ENCODE measurements at regions not wholly inside any gene's neighbourhood (a gene's known extent, or its start where the extent isn't known, plus 50 kb on each side); places are given as distances from the start of the nearest gene placed in this dataset.
A peak's percentile ranks its signal among the peaks of the same experiment; 100 is the strongest.

- H3K9me3 ChIP-seq (ENCODE audit: control insufficient read depth in 1 of 2, low read length in 2 of 2), result no peaks in the 10 kb centered on the region
- H3K9ac ChIP-seq (ENCODE audit: low read depth in 1 of 2, low read length in 2 of 2), result no peak overlapping the region
- H3K36me3 ChIP-seq (ENCODE audit: control insufficient read depth in 1 of 2, insufficient read depth in 2 of 2, low read length in 2 of 2), result peaks cover 0 to 4% of the 10 kb centered on the region in 2 donors
- H3K27me3 ChIP-seq (ENCODE audit: control insufficient read depth in 1 of 2, insufficient read depth in 2 of 2, low read length in 2 of 2), result no peaks in the 10 kb centered on the region
- H3K4me3 ChIP-seq (ENCODE audit: low read depth in 1 of 2, low read length in 2 of 2), result no peak overlapping the region
- no peak overlapping the region for H3K27ac ChIP-seq (ENCODE audit: low read depth, low read length)
- no peaks in the 10 kb centered on the region for H3K4me1 ChIP-seq (ENCODE audit: control insufficient read depth in 1 of 2, insufficient read depth in 2 of 2, low read length in 2 of 2)
Measured at GRCh38 chrX:10077425-10078188, 79.2 kb upstream of the CLCN4 start.

- H3K9me3 ChIP-seq (ENCODE audit: control insufficient read depth in 1 of 2, low read length in 2 of 2), result no peaks in the 10 kb centered on the region
- H3K36me3 ChIP-seq (ENCODE audit: control insufficient read depth in 1 of 2, insufficient read depth in 2 of 2, low read length in 2 of 2), result peaks cover 0 to 4% of the 10 kb centered on the region in 2 donors
- H3K4me1 ChIP-seq (ENCODE audit: control insufficient read depth in 1 of 2, insufficient read depth in 2 of 2, low read length in 2 of 2), result peaks cover 0 to 4% of the 10 kb centered on the region in 2 donors
- H3K27ac ChIP-seq (ENCODE audit: low read depth, low read length), result no peak overlapping the region
- no peak overlapping the region for H3K4me3 ChIP-seq (ENCODE audit: low read depth in 1 of 2, low read length in 2 of 2)
- H3K9ac ChIP-seq (ENCODE audit: low read depth in 1 of 2, low read length in 2 of 2), result no peak overlapping the region
- H3K27me3 ChIP-seq (ENCODE audit: control insufficient read depth in 1 of 2, insufficient read depth in 2 of 2, low read length in 2 of 2), result no peaks in the 10 kb centered on the region
Measured at GRCh38 chrX:10078266-10078665, 78.5 kb upstream of the CLCN4 start.

GRCh38 chrX:10079231-10079630, 77.5 kb upstream of the CLCN4 start:
- H3K27me3 ChIP-seq (ENCODE audit: control insufficient read depth in 1 of 2, insufficient read depth in 2 of 2, low read length in 2 of 2), result no peaks in the 10 kb centered on the region
- H3K36me3 ChIP-seq (ENCODE audit: control insufficient read depth in 1 of 2, insufficient read depth in 2 of 2, low read length in 2 of 2), result peaks cover 0 to 4% of the 10 kb centered on the region in 2 donors
- no peak overlapping the region for H3K9ac ChIP-seq (ENCODE audit: low read depth in 1 of 2, low read length in 2 of 2)
- no peak overlapping the region for H3K27ac ChIP-seq (ENCODE audit: low read depth, low read length)
- H3K4me3 ChIP-seq (ENCODE audit: low read depth in 1 of 2, low read length in 2 of 2), result no peak overlapping the region
- H3K4me1 ChIP-seq (ENCODE audit: control insufficient read depth in 1 of 2, insufficient read depth in 2 of 2, low read length in 2 of 2), result peaks cover 0 to 6% of the 10 kb centered on the region in 2 donors
- H3K9me3 ChIP-seq (ENCODE audit: control insufficient read depth in 1 of 2, low read length in 2 of 2), result no peaks in the 10 kb centered on the region

- no peak overlapping the region for H3K9ac ChIP-seq (ENCODE audit: low read depth in 1 of 2, low read length in 2 of 2)
Measured at GRCh38 chrX:10083809-10084208, 73.0 kb upstream of the CLCN4 start.

GRCh38 chrX:10085223-10085622, 71.6 kb upstream of the CLCN4 start:
- Histone ChIP-seq H3K27ac (ENCODE audit: low read depth, low read length) (no peak overlapping the region), H3K4me3 (ENCODE audit: low read depth in 1 of 2, low read length in 2 of 2) (no peak overlapping the region), H3K36me3 (ENCODE audit: control insufficient read depth in 1 of 2, insufficient read depth in 2 of 2, low read length in 2 of 2) (peaks cover 0 to 4% of the 10 kb centered on the region in 2 donors), H3K9ac (ENCODE audit: low read depth in 1 of 2, low read length in 2 of 2) (no peak overlapping the region), H3K27me3 (ENCODE audit: control insufficient read depth in 1 of 2, insufficient read depth in 2 of 2, low read length in 2 of 2) (no peaks in the 10 kb centered on the region), H3K9me3 (ENCODE audit: control insufficient read depth in 1 of 2, low read length in 2 of 2) (no peaks in the 10 kb centered on the region), H3K4me1 (ENCODE audit: control insufficient read depth in 1 of 2, insufficient read depth in 2 of 2, low read length in 2 of 2) (peaks cover 0 to 6% of the 10 kb centered on the region in 2 donors)

More at GRCh38 chrX:10083809-10084208, 73.0 kb upstream of the CLCN4 start:
- Histone ChIP-seq H3K9me3 (ENCODE audit: control insufficient read depth in 1 of 2, low read length in 2 of 2) (no peaks in the 10 kb centered on the region), H3K36me3 (ENCODE audit: control insufficient read depth in 1 of 2, insufficient read depth in 2 of 2, low read length in 2 of 2) (peaks cover 0 to 4% of the 10 kb centered on the region in 2 donors), H3K4me1 (ENCODE audit: control insufficient read depth in 1 of 2, insufficient read depth in 2 of 2, low read length in 2 of 2) (peaks cover 0 to 6% of the 10 kb centered on the region in 2 donors), H3K27ac (ENCODE audit: low read depth, low read length) (peak overlapping the region; percentile 10), H3K4me3 (ENCODE audit: low read depth in 1 of 2, low read length in 2 of 2) (no peak overlapping the region), H3K27me3 (ENCODE audit: control insufficient read depth in 1 of 2, insufficient read depth in 2 of 2, low read length in 2 of 2) (no peaks in the 10 kb centered on the region)

- no peaks in the 10 kb centered on the region for H3K9me3 ChIP-seq (ENCODE audit: control insufficient read depth in 1 of 2, low read length in 2 of 2)
- peaks cover 0 to 6% of the 10 kb centered on the region in 2 donors for H3K4me1 ChIP-seq (ENCODE audit: control insufficient read depth in 1 of 2, insufficient read depth in 2 of 2, low read length in 2 of 2)
- no peaks in the 10 kb centered on the region for H3K27me3 ChIP-seq (ENCODE audit: control insufficient read depth in 1 of 2, insufficient read depth in 2 of 2, low read length in 2 of 2)
- H3K9ac ChIP-seq (ENCODE audit: low read depth in 1 of 2, low read length in 2 of 2), result no peak overlapping the region
- H3K36me3 ChIP-seq (ENCODE audit: control insufficient read depth in 1 of 2, insufficient read depth in 2 of 2, low read length in 2 of 2), result no peaks in the 10 kb centered on the region
- H3K27ac ChIP-seq (ENCODE audit: low read depth, low read length), result no peak overlapping the region
- H3K4me3 ChIP-seq (ENCODE audit: low read depth in 1 of 2, low read length in 2 of 2), result no peak overlapping the region
Measured at GRCh38 chrX:10086676-10087075, 70.1 kb upstream of the CLCN4 start.

- H3K36me3 ChIP-seq (ENCODE audit: control insufficient read depth in 1 of 2, insufficient read depth in 2 of 2, low read length in 2 of 2), result no peaks in the 10 kb centered on the region
- H3K4me3 ChIP-seq (ENCODE audit: low read depth in 1 of 2, low read length in 2 of 2), result no peak overlapping the region
- H3K27me3 ChIP-seq (ENCODE audit: control insufficient read depth in 1 of 2, insufficient read depth in 2 of 2, low read length in 2 of 2), result no peaks in the 10 kb centered on the region
- peaks cover 0 to 6% of the 10 kb centered on the region in 2 donors for H3K4me1 ChIP-seq (ENCODE audit: control insufficient read depth in 1 of 2, insufficient read depth in 2 of 2, low read length in 2 of 2)
- H3K9me3 ChIP-seq (ENCODE audit: control insufficient read depth in 1 of 2, low read length in 2 of 2), result no peaks in the 10 kb centered on the region
- no peak overlapping the region for H3K9ac ChIP-seq (ENCODE audit: low read depth in 1 of 2, low read length in 2 of 2)
- H3K27ac ChIP-seq (ENCODE audit: low read depth, low read length), result no peak overlapping the region
Measured at GRCh38 chrX:10087391-10087790, 69.4 kb upstream of the CLCN4 start.

GRCh38 chrX:10089378-10089795, 67.4 kb upstream of the CLCN4 start:
- Histone ChIP-seq H3K9me3 (ENCODE audit: control insufficient read depth in 1 of 2, low read length in 2 of 2) (no peaks in the 10 kb centered on the region), H3K4me3 (ENCODE audit: low read depth in 1 of 2, low read length in 2 of 2) (no peak overlapping the region), H3K4me1 (ENCODE audit: control insufficient read depth in 1 of 2, insufficient read depth in 2 of 2, low read length in 2 of 2) (no peaks in the 10 kb centered on the region), H3K9ac (ENCODE audit: low read depth in 1 of 2, low read length in 2 of 2) (no peak overlapping the region), H3K27ac (ENCODE audit: low read depth, low read length) (no peak overlapping the region), H3K36me3 (ENCODE audit: control insufficient read depth in 1 of 2, insufficient read depth in 2 of 2, low read length in 2 of 2) (peaks cover 0 to 2% of the 10 kb centered on the region in 2 donors), H3K27me3 (ENCODE audit: control insufficient read depth in 1 of 2, insufficient read depth in 2 of 2, low read length in 2 of 2) (no peaks in the 10 kb centered on the region)

- peaks cover 0 to 2% of the 10 kb centered on the region in 2 donors for H3K36me3 ChIP-seq (ENCODE audit: control insufficient read depth in 1 of 2, insufficient read depth in 2 of 2, low read length in 2 of 2)
- H3K4me3 ChIP-seq (ENCODE audit: low read depth in 1 of 2, low read length in 2 of 2), result no peak overlapping the region
- no peaks in the 10 kb centered on the region for H3K27me3 ChIP-seq (ENCODE audit: control insufficient read depth in 1 of 2, insufficient read depth in 2 of 2, low read length in 2 of 2)
- H3K27ac ChIP-seq (ENCODE audit: low read depth, low read length), result no peak overlapping the region
- no peaks in the 10 kb centered on the region for H3K9me3 ChIP-seq (ENCODE audit: control insufficient read depth in 1 of 2, low read length in 2 of 2)
- no peak overlapping the region for H3K9ac ChIP-seq (ENCODE audit: low read depth in 1 of 2, low read length in 2 of 2)
- H3K4me1 ChIP-seq (ENCODE audit: control insufficient read depth in 1 of 2, insufficient read depth in 2 of 2, low read length in 2 of 2), result no peaks in the 10 kb centered on the region
Measured at GRCh38 chrX:10090319-10090718, 66.5 kb upstream of the CLCN4 start.

GRCh38 chrX:10095246-10095645, 61.5 kb upstream of the CLCN4 start:
- Histone ChIP-seq H3K9me3 (ENCODE audit: control insufficient read depth in 1 of 2, low read length in 2 of 2) (no peaks in the 10 kb centered on the region), H3K9ac (ENCODE audit: low read depth in 1 of 2, low read length in 2 of 2) (no peak overlapping the region), H3K4me3 (ENCODE audit: low read depth in 1 of 2, low read length in 2 of 2) (no peak overlapping the region), H3K36me3 (ENCODE audit: control insufficient read depth in 1 of 2, insufficient read depth in 2 of 2, low read length in 2 of 2) (peaks cover 0 to 2% of the 10 kb centered on the region in 2 donors), H3K4me1 (ENCODE audit: control insufficient read depth in 1 of 2, insufficient read depth in 2 of 2, low read length in 2 of 2) (peaks cover 0 to 1% of the 10 kb centered on the region in 2 donors), H3K27ac (ENCODE audit: low read depth, low read length) (no peak overlapping the region), H3K27me3 (ENCODE audit: control insufficient read depth in 1 of 2, insufficient read depth in 2 of 2, low read length in 2 of 2) (no peaks in the 10 kb centered on the region)
